ENCODE measurements at regions not wholly inside any gene's neighbourhood (a gene's known extent, or its start where the extent isn't known, plus 50 kb on each side); places are given as distances from the start of the nearest gene placed in this dataset.

GRCh38 chr14:92240658-92241057 lies 82.3 kb upstream of the SLC24A4 start:
- Histone ChIP-seq H4K20me1 (ENCODE audit: insufficient read depth) (no peaks in the 10 kb centered on the region), H3K4me3 (ENCODE audit: low read length) (no peak overlapping the region), H3K27me3 (ENCODE audit: insufficient read depth, low read depth, low read length) (no peaks in the 10 kb centered on the region), H3K36me3 (ENCODE audit: insufficient read depth, low read length) (no peaks in the 10 kb centered on the region), H3K9ac (ENCODE audit: low read length) (no peak overlapping the region), H3K4me2 (ENCODE audit: low read length) (no peak overlapping the region), H3K9me3 (ENCODE audit: low read length) (peaks cover 5% of the 10 kb centered on the region), H3K27ac (ENCODE audit: low read length) (no peak overlapping the region), H3K9me2 (ENCODE audit: insufficient read depth, low read length) (no peaks in the 10 kb centered on the region), H3K79me2 (replicated peaks; ENCODE audit: insufficient read depth, low read length) (no peaks in the 10 kb centered on the region), H2AFZ (ENCODE audit: low read depth, low read length) (no peak overlapping the region), H3F3A (ENCODE audit: insufficient read depth, low read length, poor library complexity, severe bottlenecking) (no peaks in the 10 kb centered on the region)
- no peak for TF ChIP-seq TAF1 (IDR thresholded peaks at IDR 0.05; ENCODE audit: low read depth)
- TF ChIP-seq CTCF (IDR thresholded peaks at IDR 0.05; ENCODE audit: poor library complexity, severe bottlenecking) = no peak
- TF ChIP-seq EZH2 (IDR thresholded peaks at IDR 0.05; ENCODE audit: borderline replicate concordance, insufficient read depth, low read length, poor library complexity, severe bottlenecking) = no peak
- TF ChIP-seq SMC3 (conservative IDR thresholded peaks at IDR 0.05; ENCODE audit: poor library complexity) = no peak
- no peak for TF ChIP-seq POLR2AphosphoS5 (IDR thresholded peaks at IDR 0.05)
- no peak for TF ChIP-seq REST (IDR thresholded peaks at IDR 0.05; ENCODE audit: borderline replicate concordance)
- TF ChIP-seq MXI1 (conservative IDR thresholded peaks at IDR 0.05; ENCODE audit: poor library complexity, severe bottlenecking) = no peak
- TF ChIP-seq EP300 (conservative IDR thresholded peaks at IDR 0.05; ENCODE audit: poor library complexity, severe bottlenecking) = no peak
- no peak for TF ChIP-seq RAD21 (conservative IDR thresholded peaks at IDR 0.05)

GRCh38 chr14:92241966-92242595 lies 80.9 kb upstream of the SLC24A4 start:
- no peak overlapping the region for H2AFZ ChIP-seq (ENCODE audit: low read depth, low read length)
- H3K36me3 ChIP-seq (ENCODE audit: insufficient read depth, low read length) = no peaks in the 10 kb centered on the region
- H3K9me3 ChIP-seq (ENCODE audit: low read length) = peaks cover 5% of the 10 kb centered on the region
- no peaks in the 10 kb centered on the region for H4K20me1 ChIP-seq (ENCODE audit: insufficient read depth)
- no peak overlapping the region for H3K27ac ChIP-seq (ENCODE audit: low read length)
- no peaks in the 10 kb centered on the region for H3K79me2 ChIP-seq (replicated peaks; ENCODE audit: insufficient read depth, low read length)
- H3K4me3 ChIP-seq (ENCODE audit: low read length) = no peak overlapping the region
- no peak overlapping the region for H3K4me2 ChIP-seq (ENCODE audit: low read length)
- no peaks in the 10 kb centered on the region for H3K9me2 ChIP-seq (ENCODE audit: insufficient read depth, low read length)
- no peaks in the 10 kb centered on the region for H3F3A ChIP-seq (ENCODE audit: insufficient read depth, low read length, poor library complexity, severe bottlenecking)
- TF ChIP-seq MXI1 (conservative IDR thresholded peaks at IDR 0.05; ENCODE audit: poor library complexity, severe bottlenecking) (no peak), EP300 (conservative IDR thresholded peaks at IDR 0.05; ENCODE audit: poor library complexity, severe bottlenecking) (no peak), REST (IDR thresholded peaks at IDR 0.05; ENCODE audit: borderline replicate concordance) (no peak), RAD21 (conservative IDR thresholded peaks at IDR 0.05) (no peak), EZH2 (IDR thresholded peaks at IDR 0.05; ENCODE audit: borderline replicate concordance, insufficient read depth, low read length, poor library complexity, severe bottlenecking) (no peak), CTCF (IDR thresholded peaks at IDR 0.05; ENCODE audit: poor library complexity, severe bottlenecking) (no peak), SMC3 (conservative IDR thresholded peaks at IDR 0.05; ENCODE audit: poor library complexity) (no peak), TAF1 (IDR thresholded peaks at IDR 0.05; ENCODE audit: low read depth) (no peak), POLR2AphosphoS5 (IDR thresholded peaks at IDR 0.05) (no peak)
- H3K9ac ChIP-seq (ENCODE audit: low read length) = no peak overlapping the region
- H3K27me3 ChIP-seq (ENCODE audit: insufficient read depth, low read depth, low read length) = no peaks in the 10 kb centered on the region
